HepG2 (cell line): ENCODE measurements at regions not wholly inside any gene's neighbourhood (a gene's known extent, or its start where the extent isn't known, plus 50 kb on each side); places are given as distances from the start of the nearest gene placed in this dataset.

Experiments used
- ATAC-seq: fragments of 200-7000 bp; cut with Tn5 transposase; 3 replicates; pipeline ENCODE4 v1.9.1; 2020; ENCODE audit warnings: mild to moderate bottlenecking, moderate library complexity
- BruUV-seq: library from RNA; stranded (reverse); fragments of 400-500 nt; replicated peaks from 2 replicates; lab custom pipeline; 2021; lab: Mats Ljungman, UMichigan
- CTCF ChIA-PET: fragments of 300-600 bp; formaldehyde crosslinking; extraction: SDS; loops from one replicate; lab custom pipeline; 2021; ENCODE audit warnings: low total read pairs, inconsistent platforms, low intra/inter-chr PET ratio; lab: Yijun Ruan, JAX
- POLR2A ChIA-PET: fragments of 350-600 bp; sonication (Branson Sonifier 250); formaldehyde crosslinking; loops from one replicate; lab custom pipeline; 2020; ENCODE audit warnings: antibody characterized with exemption, inconsistent platforms; lab: Yijun Ruan, JAX
- DNase-seq: peaks from one replicate; pipeline ENCODE4 v3.0.0-alpha.2; 2015; ENCODE audit warnings: low spot score
- FAIRE-seq: peaks from 3 replicates; lab custom pipeline; 2011; peaks lifted over from hg19 to GRCh38; lab: Jason Lieb, UNC
- H2AFZ ChIP-seq: one replicate; pipeline ENCODE4 v1.6.1; 2011; ENCODE audit warnings: low read length, inconsistent platforms
- H3K27ac ChIP-seq: fragments of 300-600 bp; 3 replicates; pipeline ENCODE4 v1.8.0; 2011; ENCODE audit warnings: mixed run types, mild to moderate bottlenecking, mixed read lengths, low read length, inconsistent platforms; ENCODE audit not compliant: insufficient read depth; ENCODE audit errors: extremely low read length
- H3K27me3 ChIP-seq, 2 experiments: fragments of 200-600 bp in 1 of 2; 2 replicates in 1 of 2; 3 replicates in 1 of 2; pipeline versions ENCODE4 v1.6.0 to v1.8.0; 2011; ENCODE audit warnings: low read length in 2 of 2, mild to moderate bottlenecking in 2 of 2, moderate library complexity in 2 of 2, inconsistent platforms in 1 of 2; ENCODE audit not compliant: insufficient read depth in 2 of 2, control insufficient read depth in 1 of 2
- H3K36me3 ChIP-seq, 2 experiments: fragments of 200-600 bp in 1 of 2; replicated peaks in 1 of 2; 2 replicates in 1 of 2; 3 replicates in 1 of 2; pipeline versions ENCODE4 v1.5.1 to v1.8.0; 2011; ENCODE audit warnings: low read length in 2 of 2, inconsistent platforms in 1 of 2; ENCODE audit not compliant: insufficient read depth in 2 of 2, control insufficient read depth in 1 of 2
- H3K4me1 ChIP-seq: 2 replicates; pipeline ENCODE4 v1.5.1; 2012; ENCODE audit warnings: low read length, inconsistent platforms; ENCODE audit not compliant: insufficient read depth
- H3K4me2 ChIP-seq: 2 replicates; pipeline ENCODE4 v1.6.0; 2011; ENCODE audit warnings: low read depth, low read length, inconsistent platforms
- H3K4me3 ChIP-seq, 3 experiments: fragments of 200-600 bp in 1 of 3; sonication (generic), shearing (Covaris generic) in 1 of 3; replicated peaks in 1 of 3; 2 replicates each; pipeline ENCODE4 v1.5.1; 2011 to 2016; ENCODE audit warnings: low read length in 3 of 3, inconsistent platforms in 2 of 3, low read depth in 2 of 3, mild to moderate bottlenecking in 2 of 3, control low read depth in 1 of 3, mixed read lengths in 1 of 3; ENCODE audit not compliant: insufficient read depth in 1 of 3
- H3K79me2 ChIP-seq: one replicate; pipeline ENCODE4 v1.6.1; 2011; ENCODE audit warnings: low read length, inconsistent platforms; ENCODE audit not compliant: insufficient read depth
- H3K9ac ChIP-seq: 2 replicates; pipeline ENCODE4 v1.6.0; 2011; ENCODE audit warnings: mild to moderate bottlenecking, low read depth, low read length, inconsistent platforms; ENCODE audit not compliant: insufficient read depth
- H3K9me3 ChIP-seq: 2 replicates; pipeline ENCODE4 v1.5.1; 2012; ENCODE audit warnings: mild to moderate bottlenecking, low read length
- H4K20me1 ChIP-seq: 2 replicates; pipeline ENCODE4 v1.6.0; 2011; ENCODE audit warnings: inconsistent platforms, mild to moderate bottlenecking, low read length, moderate library complexity; ENCODE audit not compliant: insufficient read depth
- ASH2L ChIP-seq: fragments of 300-600, 200-600 bp; sonication (generic); IDR thresholded peaks from 2 replicates; pipeline ENCODE4 v1.7.0; 2017; ENCODE audit warnings: low read depth, mild to moderate bottlenecking, moderate library complexity, mixed read lengths, low read length; ENCODE audit not compliant: insufficient read length
- HNF4G ChIP-seq, 2 experiments: sonication (generic) in 1 of 2; formaldehyde crosslinking in 1 of 2; IDR thresholded peaks; 2 replicates each; pipeline versions ENCODE4 v1.4.0 to v1.6.1; 2011 to 2020; ENCODE audit warnings: borderline replicate concordance in 2 of 2, low read depth in 2 of 2, mild to moderate bottlenecking in 2 of 2, low read length in 1 of 2, missing genetic modification reagents in 1 of 2, moderate library complexity in 1 of 2
- PHF5A ChIP-seq: IDR thresholded peaks from one replicate; pipeline ENCODE4 v1.6.1; 2018; ENCODE audit warnings: low read depth, missing genetic modification reagents; ENCODE audit not compliant: unreplicated experiment
- PRPF4 ChIP-seq: fragments of 200-400 bp; formaldehyde crosslinking; IDR thresholded peaks from 2 replicates; pipeline ENCODE4 v1.6.1; 2016; ENCODE audit warnings: low read length, low read depth; ENCODE audit not compliant: poor library complexity, severe bottlenecking
- RAD21 ChIP-seq: fragments of 450-650 bp; formaldehyde crosslinking; IDR thresholded peaks from 2 replicates; pipeline ENCODE4 v1.5.0; 2020; ENCODE audit warnings: mild to moderate bottlenecking
- SIN3A ChIP-seq: IDR thresholded peaks from 2 replicates; pipeline ENCODE4 v1.6.1; 2011; ENCODE audit warnings: low read depth, mild to moderate bottlenecking, control low read depth, low read length, borderline replicate concordance
- TCF7L2 ChIP-seq: IDR thresholded peaks from 2 replicates; pipeline ENCODE4 v1.6.1; 2011; ENCODE audit warnings: mild to moderate bottlenecking, low read depth, low read length, moderate library complexity
- ZNF432 ChIP-seq: sonication (generic); formaldehyde crosslinking; IDR thresholded peaks from 2 replicates; pipeline ENCODE4 v1.5.0; 2020; ENCODE audit warnings: missing genetic modification reagents, mild to moderate bottlenecking, borderline replicate concordance
- WGBS: methylation state at CpG from one replicate; pipeline ENCODE4 v1.1.6; 2017; ENCODE audit warnings: low lambda C conversion rate; 5-methylcytosine and 5-hydroxymethylcytosine counted together
- in situ Hi-C: cut with HindIII; loops from 2 replicates; pipeline ENCODE4 v1.10.0; 2017; ENCODE audit warnings: low pct_unique_long_range_greater_than_20kb; ENCODE audit not compliant: extremely low pct_ligation_motif_present
- intact Hi-C: fragments of 100-400 bp; cut with micrococcal nuclease; formaldehyde crosslinking; loops from one replicate; pipeline ENCODE4 v1.10.0; 2022; ENCODE audit not compliant: unreplicated experiment
- TF ChIP-seq, protein P1 (sequence below): sonication (generic); formaldehyde crosslinking; IDR thresholded peaks from 2 replicates; pipeline ENCODE4 v1.8.0; 2022; ENCODE audit warnings: low read depth, missing genetic modification reagents
- TF ChIP-seq, protein P2 (sequence below): sonication (generic); formaldehyde crosslinking; conservative IDR thresholded peaks from 2 replicates; pipeline ENCODE4 v1.5.0; 2020; ENCODE audit warnings: missing genetic modification reagents

DNA sequence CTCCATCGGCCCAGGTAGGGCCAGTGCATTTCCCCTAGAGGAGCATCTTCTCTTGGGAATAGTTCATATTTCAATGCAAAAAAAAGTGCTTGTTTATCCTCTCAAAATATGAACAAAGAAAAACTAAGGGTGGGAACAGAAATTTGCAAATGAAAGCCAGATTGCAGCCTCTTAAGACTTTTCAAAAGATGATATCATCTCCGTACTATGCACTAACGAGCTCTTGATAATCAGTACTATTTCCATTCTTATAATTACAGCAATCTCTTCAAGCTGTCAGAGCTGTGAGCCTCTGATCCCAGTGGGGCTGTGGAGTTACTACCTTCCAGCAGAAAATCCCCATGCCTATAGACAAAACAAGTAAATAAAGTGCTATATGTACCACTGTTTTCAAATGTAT lies 77.1 kb downstream of the SOD2 start:
- ChIA-PET CTCF (no interaction called here), POLR2A (no interaction called here)
- in situ Hi-C loops (loop anchor here (25.0 kb wide), 1 partner anchor 404 kb away; no protein-coding TSS in a partner anchor), intact Hi-C loops (no loop called here)
- no peak overlapping the region for H2AFZ ChIP-seq
- no peak overlapping the region for H3K4me2 ChIP-seq
- WGBS, result 5% methylated on average over 3 of the region's 3 CpGs
- no peak overlapping the region for H3K27ac ChIP-seq
- DNase-seq, result no peak
- FAIRE-seq, result no peak
- H3K79me2 ChIP-seq, result no peaks in the 10 kb centered on the region
- ATAC-seq, result no peak
- H3K9me3 ChIP-seq, result peaks cover 9% of the 10 kb centered on the region; the same call in 1 of the 2 replicates
- no peaks in the 10 kb centered on the region for H4K20me1 ChIP-seq
- H3K36me3 ChIP-seq, result no peaks in the 10 kb centered on the region
- BruUV-seq, result no TSS peak
- H3K9ac ChIP-seq, result no peak overlapping the region
- TF ChIP-seq PHF5A (CRISPR knock-in tag) (no peak), TCF7L2 (no peak), RAD21 (CRISPR knock-in tag) (no peak), PRPF4 (no peak), ASH2L (no peak), ZNF432 (CRISPR knock-in tag) (no peak), SIN3A (no peak), HNF4G (IDR thresholded peaks at IDR 0.05; ENCODE audit: borderline replicate concordance, low read depth, low read length) (no peak), HNF4G (CRISPR knock-in tag; IDR thresholded peaks at IDR 0.05; ENCODE audit: borderline replicate concordance, low read depth) (no peak)
- TF ChIP-seq, protein P1, sequence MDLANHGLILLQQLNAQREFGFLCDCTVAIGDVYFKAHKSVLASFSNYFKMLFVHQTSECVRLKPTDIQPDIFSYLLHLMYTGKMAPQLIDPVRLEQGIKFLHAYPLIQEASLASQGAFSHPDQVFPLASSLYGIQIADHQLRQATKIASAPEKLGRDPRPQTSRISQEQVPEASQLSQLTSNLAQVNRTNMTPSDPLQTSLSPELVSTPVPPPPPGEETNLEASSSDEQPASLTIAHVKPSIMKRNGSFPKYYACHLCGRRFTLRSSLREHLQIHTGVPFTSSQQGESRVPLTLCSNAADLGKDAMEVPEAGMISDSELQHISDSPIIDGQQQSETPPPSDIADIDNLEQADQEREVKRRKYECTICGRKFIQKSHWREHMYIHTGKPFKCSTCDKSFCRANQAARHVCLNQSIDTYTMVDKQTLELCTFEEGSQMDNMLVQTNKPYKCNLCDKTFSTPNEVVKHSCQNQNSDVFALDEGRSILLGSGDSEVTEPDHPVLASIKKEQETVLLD (CRISPR knock-in tag), result no peak
- TF ChIP-seq, protein P2, sequence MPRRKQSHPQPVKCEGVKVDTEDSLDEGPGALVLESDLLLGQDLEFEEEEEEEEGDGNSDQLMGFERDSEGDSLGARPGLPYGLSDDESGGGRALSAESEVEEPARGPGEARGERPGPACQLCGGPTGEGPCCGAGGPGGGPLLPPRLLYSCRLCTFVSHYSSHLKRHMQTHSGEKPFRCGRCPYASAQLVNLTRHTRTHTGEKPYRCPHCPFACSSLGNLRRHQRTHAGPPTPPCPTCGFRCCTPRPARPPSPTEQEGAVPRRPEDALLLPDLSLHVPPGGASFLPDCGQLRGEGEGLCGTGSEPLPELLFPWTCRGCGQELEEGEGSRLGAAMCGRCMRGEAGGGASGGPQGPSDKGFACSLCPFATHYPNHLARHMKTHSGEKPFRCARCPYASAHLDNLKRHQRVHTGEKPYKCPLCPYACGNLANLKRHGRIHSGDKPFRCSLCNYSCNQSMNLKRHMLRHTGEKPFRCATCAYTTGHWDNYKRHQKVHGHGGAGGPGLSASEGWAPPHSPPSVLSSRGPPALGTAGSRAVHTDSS, result no peak
- H3K4me3 ChIP-seq, result no peak overlapping the region
- peaks cover 0 to 9% of the 10 kb centered on the region in 2 experiments; a peak in 1 of 5 replicates for H3K27me3 ChIP-seq
- H3K4me1 ChIP-seq, result no peaks in the 10 kb centered on the region
